GM20000 (cell line): ENCODE measurements at regions not wholly inside any gene's neighbourhood (a gene's known extent, or its start where the extent isn't known, plus 50 kb on each side); places are given as distances from the start of the nearest gene placed in this dataset.
"Not testable (repeated sequence)": the region's sequence is repeated elsewhere in the genome, so short reads cannot be mapped to it uniquely, and the experiment has no call there.

ENCODE experiments used
- DNase-seq: peaks from one replicate; pipeline ENCODE4 v3.0.0; 2012; ENCODE audit warnings: low spot score
- CTCF ChIP-seq: IDR thresholded peaks from 2 replicates; pipeline ENCODE4 v1.5.1; 2012; ENCODE audit warnings: mild to moderate bottlenecking, control low read depth; ENCODE audit errors: extremely low read depth, missing control alignments

GRCh38 chr9:115328677-115329076 is 210.7 kb upstream of the TNC start:
- no peak for DNase-seq
- no peak for TF ChIP-seq CTCF

DNA sequence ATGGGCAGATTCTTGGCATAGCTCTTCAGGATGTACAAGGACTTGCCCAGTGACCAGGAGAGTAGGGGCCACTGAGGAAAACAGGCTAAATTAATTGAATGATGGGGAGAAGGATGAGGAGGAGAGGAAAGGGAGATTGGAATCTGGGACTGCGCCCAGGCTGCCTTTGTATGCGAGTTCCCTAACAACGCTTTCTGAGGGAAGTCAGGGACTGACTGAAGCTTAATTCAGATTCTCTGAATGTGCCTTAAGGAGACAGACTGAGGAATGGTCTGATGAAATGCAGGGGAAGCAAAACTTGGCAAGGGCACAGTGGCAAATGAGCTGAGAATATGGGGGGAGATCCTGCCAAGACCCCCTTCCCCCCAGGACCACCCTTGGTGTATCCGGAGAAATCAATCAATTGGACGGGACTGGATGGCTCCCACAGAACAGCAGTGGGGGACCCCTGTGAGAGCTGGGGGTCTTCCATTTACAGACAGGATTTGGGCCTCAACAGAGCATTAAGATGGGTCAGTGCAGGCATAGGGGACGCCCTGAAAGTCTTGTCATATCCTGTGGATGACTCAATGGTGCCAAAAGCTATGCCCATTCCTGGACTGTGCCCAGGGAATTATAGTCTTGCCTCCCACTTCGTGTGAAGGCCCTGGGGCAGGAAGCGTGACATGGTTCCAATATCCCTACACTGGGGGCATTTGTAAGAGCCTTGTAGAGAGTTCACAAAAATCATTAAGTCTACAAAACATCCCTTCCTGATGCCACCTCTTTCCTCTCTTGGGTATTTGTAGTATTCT is 215.5 kb upstream of the TNC start:
- DNase-seq: no peak
- TF ChIP-seq CTCF: no peak

DNA sequence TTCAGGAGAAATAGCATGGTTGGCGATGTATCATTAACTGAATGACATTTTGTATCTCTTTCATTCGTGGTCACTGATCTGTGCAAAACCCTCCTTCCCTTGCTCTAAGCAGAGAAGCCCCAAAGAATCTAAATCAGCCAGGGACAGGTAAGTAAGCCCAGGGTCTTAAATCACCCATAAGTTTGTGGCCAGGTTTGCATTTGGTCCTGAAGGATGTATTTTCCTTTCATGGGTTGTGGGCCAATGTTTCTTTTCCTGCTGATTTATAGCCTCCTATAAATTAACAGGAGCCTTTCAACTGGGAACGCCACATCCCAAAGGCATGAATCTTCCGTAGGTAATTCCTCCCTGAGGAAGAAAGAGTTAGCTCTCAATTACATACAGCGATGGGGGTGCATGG is 217.5 kb upstream of the TNC start:
- no peak for TF ChIP-seq CTCF
- DNase-seq: no peak

DNA sequence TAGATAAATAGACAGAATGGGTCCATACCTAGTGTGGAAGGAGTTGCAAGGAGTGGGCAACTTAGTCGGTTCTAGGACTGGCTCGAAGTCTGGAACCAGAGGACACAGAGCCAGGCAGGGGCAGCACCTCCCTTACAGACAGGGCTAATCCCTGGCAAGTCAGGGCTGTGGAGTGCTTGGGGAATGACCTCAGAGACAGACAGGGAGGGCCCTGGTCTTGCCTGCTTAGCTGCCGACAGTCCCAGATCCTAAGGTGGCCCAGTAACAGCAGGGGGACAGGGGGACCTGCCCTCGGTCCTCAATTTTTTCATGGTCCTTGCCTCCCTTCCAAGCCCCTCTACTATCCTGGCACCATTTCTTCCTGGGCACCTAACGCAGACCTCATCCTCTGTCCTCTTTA is 222.4 kb upstream of the TNC start:
- no peak for DNase-seq
- TF ChIP-seq CTCF: no peak

DNA sequence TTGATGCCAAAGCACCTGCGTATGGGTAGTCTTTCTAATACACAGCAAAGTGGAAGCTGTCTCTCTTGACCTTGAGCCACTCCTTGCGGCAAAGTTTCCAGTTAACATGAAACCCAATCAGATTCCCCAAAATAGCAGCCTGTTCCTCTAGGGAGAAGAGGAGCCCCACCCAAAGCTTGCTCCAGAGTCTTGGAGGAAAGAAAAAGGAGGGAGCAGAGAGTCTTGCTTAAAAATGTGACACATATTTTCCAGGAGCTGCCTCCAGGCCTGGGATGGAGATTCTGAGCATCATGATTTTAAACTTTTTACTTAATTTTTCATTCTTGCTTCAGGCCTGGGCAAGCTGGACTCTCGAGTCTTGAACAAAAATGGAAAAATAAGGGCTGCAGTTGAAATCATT is 223.5 kb upstream of the TNC start:
- no peak for DNase-seq

GRCh38 chr9:115347776-115348175 is 229.8 kb upstream of the TNC start:
- not testable (repeated sequence) for DNase-seq

More for the DNA sequence above, 223.5 kb upstream of the TNC start:
- TF ChIP-seq CTCF: no peak

DNA sequence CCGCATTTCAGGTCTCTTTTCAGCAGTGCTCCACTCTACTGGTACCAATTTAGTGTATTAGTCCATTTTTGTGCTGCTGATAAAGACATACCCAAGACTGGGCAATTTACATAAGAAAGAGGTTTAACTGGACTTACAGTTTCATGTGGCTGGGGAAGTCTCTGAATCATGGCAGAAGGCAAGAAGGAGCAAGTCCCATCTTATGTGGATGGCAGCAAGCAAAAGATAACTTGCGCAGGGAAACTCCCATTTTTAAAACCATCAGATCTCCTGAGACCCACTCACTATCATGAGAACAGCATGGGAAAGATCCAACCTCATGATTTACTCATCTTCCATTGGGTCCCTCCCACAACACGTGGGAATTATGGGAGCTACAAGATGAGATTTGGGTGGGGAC is 231.0 kb upstream of the TNC start:
- not testable (repeated sequence) for DNase-seq

GRCh38 chr9:115349542-115349941 is 231.6 kb upstream of the TNC start:
- no peak for DNase-seq
- no peak for TF ChIP-seq CTCF
